DOHH2 (cell line): ENCODE measurements at regions not wholly inside any gene's neighbourhood (a gene's known extent, or its start where the extent isn't known, plus 50 kb on each side); places are given as distances from the start of the nearest gene placed in this dataset.

Experiments
- EZH2phosphoT487 ChIP-seq: fragments of 200-600 bp; sonication (generic); IDR thresholded peaks from 2 replicates; pipeline ENCODE4 v1.6.1; 2017; ENCODE audit warnings: borderline replicate concordance, mild to moderate bottlenecking, antibody characterized with exemption, low read length, moderate library complexity, mixed read lengths
- TF ChIP-seq, protein P1 (sequence below): fragments of 200-600 bp; sonication (generic); IDR thresholded peaks from one replicate; pipeline ENCODE4 v1.5.1; 2014; ENCODE audit warnings: antibody characterized with exemption, mild to moderate bottlenecking, low read depth, low read length; ENCODE audit not compliant: poor library complexity, severe bottlenecking

DNA sequence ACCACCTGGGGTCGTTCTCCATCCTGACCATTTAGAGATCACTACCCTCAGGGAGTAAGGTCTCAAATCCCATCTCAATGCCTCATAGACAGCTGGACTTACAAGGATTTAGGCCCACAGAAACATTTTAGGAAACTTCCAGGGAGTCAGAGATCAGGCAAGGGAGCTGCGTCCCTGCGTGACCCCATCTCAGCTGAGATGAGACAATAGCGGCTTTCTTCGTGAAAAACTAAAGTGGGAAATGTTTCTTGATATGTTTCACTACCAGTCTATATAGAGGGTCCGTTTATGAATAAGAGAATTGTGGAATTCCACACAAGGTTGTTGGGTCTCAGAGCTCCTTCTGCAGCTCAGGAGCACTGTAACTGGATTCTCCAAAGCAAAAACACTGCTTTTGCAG is 105.1 kb downstream of the VCPKMT start:
- TF ChIP-seq, protein P1, sequence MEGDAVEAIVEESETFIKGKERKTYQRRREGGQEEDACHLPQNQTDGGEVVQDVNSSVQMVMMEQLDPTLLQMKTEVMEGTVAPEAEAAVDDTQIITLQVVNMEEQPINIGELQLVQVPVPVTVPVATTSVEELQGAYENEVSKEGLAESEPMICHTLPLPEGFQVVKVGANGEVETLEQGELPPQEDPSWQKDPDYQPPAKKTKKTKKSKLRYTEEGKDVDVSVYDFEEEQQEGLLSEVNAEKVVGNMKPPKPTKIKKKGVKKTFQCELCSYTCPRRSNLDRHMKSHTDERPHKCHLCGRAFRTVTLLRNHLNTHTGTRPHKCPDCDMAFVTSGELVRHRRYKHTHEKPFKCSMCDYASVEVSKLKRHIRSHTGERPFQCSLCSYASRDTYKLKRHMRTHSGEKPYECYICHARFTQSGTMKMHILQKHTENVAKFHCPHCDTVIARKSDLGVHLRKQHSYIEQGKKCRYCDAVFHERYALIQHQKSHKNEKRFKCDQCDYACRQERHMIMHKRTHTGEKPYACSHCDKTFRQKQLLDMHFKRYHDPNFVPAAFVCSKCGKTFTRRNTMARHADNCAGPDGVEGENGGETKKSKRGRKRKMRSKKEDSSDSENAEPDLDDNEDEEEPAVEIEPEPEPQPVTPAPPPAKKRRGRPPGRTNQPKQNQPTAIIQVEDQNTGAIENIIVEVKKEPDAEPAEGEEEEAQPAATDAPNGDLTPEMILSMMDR = no peak
- TF ChIP-seq EZH2phosphoT487 = no peak
